HG03442 (cell line): ENCODE measurements at regions not wholly inside any gene's neighbourhood (a gene's known extent, or its start where the extent isn't known, plus 50 kb on each side); places are given as distances from the start of the nearest gene placed in this dataset.

ENCODE experiments used
- ATAC-seq: cut with Tn5 transposase; IDR thresholded peaks from one replicate; pipeline ENCODE4 v1.9.1; 2021; ENCODE audit warnings: mild to moderate bottlenecking, moderate library complexity; ENCODE audit not compliant: unreplicated experiment

DNA sequence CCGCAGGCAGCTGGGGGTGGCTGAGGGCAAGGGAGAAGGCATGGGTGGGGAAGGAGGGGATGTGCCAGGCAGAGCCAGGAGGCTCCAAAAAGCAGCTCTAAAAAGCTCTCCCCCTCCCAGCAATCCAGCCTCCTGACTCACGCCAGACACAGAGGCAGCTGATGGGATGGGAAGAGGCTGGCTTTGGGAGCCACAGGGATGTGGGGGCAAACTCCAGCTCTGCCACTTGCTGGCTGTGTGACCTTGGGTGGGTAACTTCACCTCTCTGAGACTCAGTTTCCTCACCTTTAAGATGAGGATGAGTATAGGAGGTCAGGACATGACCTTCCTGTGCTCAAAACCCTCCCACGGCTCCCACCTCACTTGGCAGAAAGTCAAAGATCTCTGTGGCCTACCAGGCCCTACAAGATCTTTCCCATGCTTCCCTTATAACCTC is 148.9 kb downstream of the CEBPB start:
- ATAC-seq = no peak

DNA sequence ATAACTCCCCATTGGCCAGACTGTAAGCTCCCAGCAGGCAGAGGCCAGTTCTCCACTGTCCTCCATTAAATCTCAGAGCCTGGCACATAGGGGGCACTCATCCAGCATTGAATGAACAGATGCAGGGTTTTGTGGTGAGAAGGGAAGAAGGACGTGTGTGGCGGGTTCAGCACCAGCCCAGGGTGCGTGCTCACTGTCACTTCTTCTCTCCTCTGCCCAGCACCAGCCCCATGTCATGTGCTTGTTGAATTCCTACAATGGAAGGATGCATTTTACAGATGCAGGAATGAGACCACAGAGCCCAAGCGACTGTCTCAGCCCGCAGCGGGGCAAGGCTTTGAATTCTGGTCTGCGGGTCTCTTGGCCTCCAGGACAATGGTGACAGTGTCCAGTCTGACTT is 149.9 kb downstream of the CEBPB start:
- no peak for ATAC-seq

DNA sequence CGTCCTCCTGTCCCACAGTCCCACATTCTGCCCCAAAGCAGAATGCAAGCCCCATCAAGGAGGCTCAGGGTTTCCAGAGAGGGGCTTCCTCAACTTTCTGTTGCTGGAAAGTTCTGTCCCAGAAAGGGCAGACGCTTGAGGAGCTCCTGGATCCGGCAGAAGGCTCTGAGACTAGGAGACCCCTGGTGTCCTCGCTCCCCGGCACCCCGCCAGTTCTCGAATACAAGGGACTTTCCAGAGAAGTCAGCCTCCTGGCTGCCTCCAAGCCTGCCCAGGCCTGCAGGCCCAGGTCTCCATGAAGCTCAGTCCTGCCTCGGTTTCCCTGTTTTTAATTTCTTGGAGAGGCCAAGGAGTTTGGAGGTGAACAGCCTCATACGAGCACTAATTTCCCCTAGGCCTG is 150.4 kb downstream of the CEBPB start:
- ATAC-seq = no peak

DNA sequence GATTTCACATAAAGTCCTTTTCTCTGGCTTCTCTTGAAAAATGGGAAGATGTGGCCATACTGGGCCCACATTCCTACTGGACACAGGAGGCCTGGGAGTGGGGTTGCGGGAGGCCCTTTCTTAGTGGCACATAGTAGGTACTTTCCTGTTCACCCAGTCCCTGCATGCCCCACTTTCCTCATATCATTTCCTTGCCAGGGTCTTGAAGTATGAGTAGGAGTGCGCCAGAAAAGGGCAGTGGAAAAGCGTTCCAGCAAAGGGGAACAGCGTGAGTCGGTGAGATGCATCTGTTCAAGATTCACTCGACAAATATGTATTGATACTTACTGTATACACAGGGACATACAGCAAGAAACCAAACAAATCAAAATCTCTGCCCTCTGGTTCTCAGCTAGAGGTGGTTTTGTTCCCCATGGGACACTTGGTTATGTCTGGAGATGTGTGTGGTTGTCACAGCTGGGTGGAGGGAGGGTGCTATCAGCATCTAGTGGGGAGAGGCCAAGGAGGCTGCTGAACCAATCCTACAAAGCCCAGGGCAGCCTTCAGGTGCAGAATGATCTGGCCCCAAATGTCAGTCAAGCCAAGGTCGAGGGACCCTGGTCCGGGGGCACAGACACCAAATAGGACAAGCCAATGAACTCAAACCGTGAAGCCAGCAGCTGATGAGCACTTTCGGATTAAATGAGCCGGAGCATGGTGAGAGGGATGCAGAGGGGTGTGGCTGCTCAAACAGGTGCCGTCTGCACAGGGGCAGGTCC is 151.4 kb downstream of the CEBPB start:
- no peak for ATAC-seq

GRCh38 chr20:50342638-50343102 is 152.0 kb downstream of the CEBPB start:
- ATAC-seq = no peak

DNA sequence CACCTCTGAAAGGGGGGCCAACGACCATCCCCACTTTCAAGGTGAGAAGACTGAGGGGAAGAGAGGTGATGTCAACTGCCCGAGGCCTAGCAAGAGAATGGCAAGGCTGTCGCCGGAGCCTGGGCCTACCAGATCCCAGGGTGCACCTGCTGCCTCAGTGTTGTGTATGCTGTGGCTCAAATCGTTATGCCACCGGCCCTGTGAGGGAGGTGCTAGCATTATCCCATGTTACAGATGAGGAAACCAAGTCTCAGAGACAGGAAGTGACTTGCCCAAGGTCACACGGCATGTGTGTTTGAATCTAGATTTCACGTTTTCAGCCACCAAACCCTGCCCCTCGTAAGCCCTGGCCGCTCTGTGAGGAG is 152.5 kb downstream of the CEBPB start:
- ATAC-seq = no peak

- no peak for ATAC-seq
These were observed 153.0 kb downstream of the CEBPB start for GRCh38 chr20:50343490-50344179.

DNA sequence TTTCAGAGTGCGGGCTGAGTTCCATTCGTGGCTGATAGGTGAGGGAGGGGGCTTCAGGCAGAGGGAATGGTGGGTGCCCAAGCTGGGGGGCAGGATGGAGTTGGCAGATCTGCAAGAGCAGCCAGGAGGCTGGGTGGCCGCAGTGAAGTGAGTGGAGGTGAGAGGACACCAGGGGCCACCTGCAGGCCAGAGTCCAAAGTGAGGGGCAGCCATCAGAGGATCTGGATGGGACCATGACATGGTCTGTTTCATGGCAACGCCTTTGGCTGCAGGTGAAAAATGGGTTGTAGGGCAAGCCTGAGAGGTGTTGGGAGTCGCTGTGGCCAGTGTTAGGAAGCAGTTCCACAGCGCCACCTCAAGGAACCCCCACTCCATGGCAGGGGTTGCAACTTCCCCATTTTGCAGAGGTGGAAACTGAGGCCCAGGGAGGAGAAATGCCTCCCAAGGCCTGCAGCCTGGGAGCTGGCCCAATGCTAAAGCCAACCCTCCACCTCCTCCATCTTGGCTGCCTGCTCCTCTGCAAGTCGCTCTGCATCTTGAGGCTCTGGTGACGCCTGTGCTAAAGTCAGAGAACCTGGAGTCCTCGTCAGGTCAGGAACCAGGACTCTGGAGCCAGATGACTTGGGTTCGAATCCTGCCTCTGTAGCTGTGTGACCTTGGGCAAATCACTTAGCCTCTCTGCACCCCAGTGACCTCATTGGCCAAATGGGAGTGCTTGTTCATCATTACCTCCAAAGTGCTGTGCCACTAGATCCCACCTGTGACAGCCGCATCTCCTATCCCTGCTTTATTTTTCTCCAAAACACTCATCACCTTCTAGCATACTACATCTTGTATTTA is 153.8 kb downstream of the CEBPB start:
- ATAC-seq = no peak

DNA sequence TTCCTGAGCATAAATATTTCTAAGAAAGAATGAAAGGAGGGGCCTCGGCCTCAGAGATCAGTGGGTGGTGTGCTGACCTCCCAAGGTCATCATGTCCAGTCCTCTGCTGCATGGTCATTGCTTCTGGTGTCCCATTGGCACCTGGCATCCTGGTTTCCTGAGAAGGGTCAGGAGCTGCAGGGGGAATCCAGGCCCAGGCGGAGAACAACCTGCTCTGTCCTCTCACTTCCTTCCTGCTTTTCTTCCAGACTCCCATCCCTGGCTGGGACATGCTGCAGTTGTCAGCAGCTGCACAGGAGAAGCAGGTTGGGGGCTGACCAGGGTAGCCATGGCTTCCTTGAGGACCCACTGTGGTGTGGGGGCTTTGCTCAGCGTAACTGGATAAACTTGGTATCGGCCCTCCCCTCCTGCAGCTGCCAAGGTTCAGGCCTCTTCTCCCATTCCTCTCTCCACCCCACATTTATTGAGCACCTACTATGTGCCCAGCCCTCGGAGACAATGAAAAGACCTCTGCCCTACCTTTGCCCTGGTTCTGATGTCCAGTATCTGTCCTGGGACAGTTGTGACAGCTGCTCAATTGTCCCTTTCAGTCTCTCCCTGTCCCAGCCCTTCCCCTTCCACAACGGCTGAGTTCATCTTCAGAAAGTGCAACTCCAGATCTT is 155.2 kb downstream of the CEBPB start:
- no peak for ATAC-seq

DNA sequence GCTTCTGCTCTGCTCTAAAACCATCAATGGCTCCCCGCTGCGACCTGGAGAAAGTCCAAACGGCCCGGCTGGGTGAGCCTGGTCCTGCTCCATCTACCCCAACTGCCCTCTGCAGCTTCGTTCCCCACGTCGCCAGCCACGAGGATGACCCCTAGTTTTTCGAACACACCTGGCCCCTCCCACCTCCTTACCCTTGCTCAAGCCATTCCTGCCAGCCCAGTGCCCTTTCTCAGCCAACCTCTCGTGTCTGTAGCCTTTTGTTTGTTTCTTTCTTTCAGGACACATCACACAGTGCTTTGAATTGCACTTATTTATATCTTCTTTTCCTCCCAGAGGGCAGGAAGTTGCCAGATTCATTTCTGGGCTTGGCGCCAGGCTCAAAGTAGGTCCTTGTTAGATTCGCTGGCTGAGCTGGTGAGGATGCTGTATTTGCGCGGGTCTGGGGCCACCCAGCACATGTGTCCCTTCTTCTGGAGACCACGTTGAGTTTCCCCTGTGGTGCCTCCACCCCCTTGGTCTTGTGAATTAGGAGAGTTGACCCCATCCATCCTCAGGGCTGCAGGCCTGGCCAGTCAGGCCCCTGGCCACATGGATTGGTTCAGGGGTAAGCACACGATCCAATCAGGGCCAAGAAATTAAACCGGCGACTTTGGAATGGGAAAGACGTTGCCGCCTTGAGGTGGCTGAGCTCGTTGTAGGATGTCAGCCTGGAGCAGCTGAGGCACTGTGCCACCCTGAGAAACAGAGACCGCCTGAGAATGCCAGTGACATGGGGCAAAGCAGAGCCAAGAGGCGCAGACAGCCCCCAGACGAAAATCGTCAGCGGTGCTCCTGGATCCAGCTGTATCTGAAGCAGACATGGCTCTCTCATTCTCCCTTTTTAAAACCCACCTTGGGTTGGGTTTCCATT is 156.0 kb downstream of the CEBPB start:
- no peak for ATAC-seq

DNA sequence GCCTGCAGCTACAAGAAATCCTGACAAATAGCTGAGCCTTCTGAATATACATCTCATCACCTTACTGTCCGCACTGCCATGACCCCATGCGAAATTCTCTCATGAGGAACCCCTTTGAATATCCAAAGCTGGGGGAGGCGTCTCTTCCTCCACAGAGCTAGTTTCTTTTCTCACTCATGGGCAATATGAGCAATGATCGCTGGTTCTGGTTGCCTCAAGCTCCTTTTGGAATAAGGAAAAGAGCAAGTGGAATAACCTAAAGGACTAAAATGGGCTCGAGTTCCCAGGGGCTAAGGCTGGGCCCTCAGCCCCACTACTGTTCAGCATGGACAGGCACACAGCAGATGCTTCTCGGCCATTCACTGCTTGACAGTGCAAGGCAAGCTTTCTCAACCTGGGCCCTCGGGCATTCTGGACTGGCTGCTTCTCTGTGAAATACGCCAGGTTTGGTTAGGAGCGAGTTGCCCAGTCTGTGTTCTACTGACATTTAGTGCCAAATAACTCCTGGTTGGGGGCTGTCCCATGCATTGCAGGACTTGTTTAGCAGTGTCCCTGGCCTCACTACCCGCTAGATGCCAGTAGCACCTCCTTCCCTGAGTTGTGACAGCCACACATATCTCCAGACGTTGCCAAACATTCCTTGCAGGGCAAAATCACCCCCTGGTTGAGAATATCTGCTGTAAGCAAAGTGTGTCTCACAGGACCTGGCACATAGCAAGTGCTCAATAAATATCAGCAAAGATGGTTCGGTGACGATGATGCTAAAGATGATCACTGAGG is 156.8 kb downstream of the CEBPB start:
- no peak for ATAC-seq

GRCh38 chr20:50348096-50348495 is 157.5 kb downstream of the CEBPB start:
- ATAC-seq = no peak

DNA sequence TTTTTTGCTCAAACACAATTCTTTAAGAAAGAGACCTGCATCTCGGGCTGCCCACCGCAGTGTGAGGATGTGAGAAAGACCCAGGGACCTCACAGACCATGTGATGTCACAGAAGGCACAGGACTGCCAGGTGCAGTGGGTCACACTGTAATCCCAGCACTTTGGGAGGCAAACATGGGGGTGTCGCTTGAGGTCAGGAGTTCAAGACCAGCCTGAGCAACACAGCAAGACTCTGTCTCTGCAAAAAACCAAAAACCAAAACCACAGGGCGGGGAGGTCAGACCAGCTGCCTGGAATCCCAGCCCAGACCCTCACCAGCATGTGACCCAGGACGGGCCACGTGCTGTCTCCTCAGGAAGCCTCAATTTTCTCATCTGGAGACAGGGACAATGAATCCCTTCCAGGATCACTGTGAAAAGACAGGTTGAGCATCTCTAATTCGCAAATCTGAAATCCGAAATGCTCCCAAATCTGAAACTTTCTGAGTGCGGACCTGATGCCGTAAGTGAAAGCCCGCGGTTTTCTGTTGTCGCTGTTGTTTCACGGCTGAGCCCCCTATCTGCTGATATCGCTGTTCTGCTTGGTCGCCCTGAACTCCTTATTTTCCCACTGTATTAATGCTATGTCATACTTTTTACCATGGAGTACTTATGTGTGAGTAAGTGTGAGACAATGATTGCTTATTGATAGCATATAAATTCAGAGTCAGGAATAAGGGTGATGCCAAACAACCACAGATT is 159.5 kb upstream of the PTPN1 start:
- no peak for ATAC-seq

DNA sequence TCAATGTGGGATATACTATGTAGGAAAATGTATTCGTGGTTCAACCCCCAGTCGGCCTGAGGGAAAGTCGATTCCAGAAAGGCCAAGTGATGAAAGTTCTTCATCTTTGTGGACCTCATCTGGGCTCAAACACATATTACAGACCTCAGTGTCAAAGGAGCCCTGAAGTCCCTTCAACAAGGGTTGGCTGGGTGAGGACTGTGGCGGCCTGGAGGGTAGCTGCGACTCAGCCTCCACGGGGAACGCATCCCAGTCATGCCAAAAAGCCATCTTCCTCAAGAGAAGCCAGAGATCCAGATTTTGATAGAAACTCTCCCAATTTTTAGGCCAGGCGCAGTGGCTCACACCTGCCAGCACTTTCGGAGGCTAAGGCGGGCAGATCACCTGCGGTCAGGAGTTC is 158.6 kb upstream of the PTPN1 start:
- no peak for ATAC-seq

DNA sequence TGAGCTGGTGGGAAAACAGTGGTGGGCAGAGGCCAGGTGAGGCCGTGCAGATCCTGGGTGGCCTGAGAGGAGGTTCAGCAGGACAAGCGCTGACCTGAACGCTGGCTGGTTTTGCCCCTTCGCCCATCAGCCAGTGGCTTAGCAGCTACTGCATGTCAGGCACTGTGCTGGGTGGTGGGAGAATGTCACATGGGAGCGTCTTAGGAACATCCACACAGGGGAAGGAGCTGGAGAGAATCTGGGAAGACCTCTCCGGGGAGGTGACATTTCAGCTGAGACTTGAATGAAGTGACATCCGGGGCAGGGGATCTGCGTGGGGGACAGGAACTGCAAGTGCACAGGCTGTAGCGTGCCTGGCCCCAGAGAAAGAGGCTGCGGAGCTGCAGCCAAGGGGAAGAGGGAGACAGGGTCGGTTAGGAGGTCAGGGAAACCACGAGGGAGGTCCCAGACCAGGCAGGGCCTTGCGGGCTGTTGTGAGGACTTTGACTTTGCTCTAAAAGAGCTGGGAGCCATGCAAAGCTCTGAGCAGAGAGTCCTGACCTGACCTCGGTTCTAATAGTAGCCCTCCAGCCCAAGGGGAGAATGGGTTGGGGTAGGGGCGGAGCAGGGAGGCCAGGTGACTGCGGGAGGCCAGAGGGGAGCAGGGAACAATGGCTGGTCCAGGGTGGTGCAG is 156.8 kb upstream of the PTPN1 start:
- no peak for ATAC-seq

DNA sequence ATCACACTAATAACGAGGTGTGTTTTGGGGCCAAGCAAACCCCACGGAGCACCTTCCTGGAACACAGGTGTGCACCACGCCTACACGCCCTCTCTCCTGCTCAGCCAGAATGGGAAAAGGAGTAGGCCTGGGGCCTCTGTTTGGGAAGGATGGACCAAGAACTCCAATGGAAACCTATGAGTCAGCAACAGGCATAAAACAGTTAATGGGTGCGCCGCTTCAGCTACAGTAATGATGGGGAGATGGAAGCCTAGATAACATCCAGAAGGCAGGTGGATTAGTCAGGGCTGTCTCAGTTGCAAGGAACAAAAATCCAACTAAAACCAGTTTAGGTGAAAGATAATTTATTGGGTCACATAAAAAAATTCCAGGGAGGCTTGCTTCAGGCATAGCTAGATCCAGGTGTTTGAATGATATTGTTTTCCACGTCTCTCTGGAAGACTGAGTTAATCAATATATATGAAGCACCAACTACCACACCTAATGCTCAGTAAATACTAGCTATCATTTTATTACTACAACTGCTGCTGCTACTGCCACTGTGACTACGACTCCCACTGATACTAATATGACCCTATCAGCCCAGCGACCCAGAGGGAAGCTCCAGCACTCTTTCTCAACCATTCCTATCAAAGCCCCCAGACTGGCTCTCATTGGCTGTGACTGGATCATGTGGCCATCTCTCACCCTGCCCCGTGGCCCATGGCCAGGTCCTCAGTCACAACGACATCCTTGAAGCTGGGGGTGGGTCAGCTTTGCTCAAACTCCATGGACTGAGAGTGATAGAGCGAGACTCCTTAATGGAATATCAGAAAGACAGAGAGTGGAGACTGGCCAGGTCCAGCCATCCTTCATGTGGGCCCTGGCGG is 155.2 kb upstream of the PTPN1 start:
- ATAC-seq = no peak
